ENCODE measurements at regions not wholly inside any gene's neighbourhood (a gene's known extent, or its start where the extent isn't known, plus 50 kb on each side); places are given as distances from the start of the nearest gene placed in this dataset.
"Not testable (repeated sequence)": the region's sequence is repeated elsewhere in the genome, so short reads cannot be mapped to it uniquely, and the experiment has no call there.

DNA sequence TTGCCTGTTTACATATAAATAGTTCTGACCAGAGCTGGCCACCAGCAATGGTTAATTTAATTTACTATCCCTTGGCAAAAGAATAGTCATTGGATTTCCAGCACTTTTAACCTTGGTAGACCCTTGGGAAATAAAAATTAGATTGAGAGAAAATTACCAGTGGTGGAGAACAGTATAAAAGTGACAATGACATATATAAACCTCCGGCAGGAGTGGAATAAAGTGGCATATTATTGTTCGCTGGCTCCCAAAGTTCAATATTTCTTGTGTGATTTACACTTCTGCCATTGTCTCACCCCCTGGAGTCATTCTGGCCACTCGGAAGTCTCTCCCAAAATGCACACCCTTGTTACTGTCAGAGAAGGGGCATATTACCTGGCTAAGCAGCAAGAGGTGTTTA is 347.7 kb downstream of the NPIPA8 start:
- no peak for DNase-seq (ENCODE audit: low read depth)

DNA sequence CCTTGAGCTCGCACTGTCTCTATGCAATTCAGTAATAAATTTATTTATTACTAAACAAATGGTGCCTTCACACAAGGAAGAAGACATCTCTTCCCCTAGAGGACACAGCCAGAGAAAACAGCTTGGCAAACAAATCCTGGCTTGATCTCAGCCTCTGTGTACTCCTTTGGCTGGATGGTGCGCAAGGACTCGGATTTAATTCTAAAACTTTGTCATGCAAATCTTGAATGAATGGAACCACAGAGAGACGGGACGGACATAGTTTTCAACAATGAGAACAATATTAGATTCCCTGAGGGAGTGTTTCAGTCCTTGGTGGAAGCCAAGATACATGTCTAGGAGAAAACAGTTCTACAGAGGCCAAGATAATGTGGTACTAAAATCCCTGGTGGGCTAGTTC is 349.5 kb downstream of the NPIPA8 start:
- no peak for DNase-seq (ENCODE audit: low read depth)

DNA sequence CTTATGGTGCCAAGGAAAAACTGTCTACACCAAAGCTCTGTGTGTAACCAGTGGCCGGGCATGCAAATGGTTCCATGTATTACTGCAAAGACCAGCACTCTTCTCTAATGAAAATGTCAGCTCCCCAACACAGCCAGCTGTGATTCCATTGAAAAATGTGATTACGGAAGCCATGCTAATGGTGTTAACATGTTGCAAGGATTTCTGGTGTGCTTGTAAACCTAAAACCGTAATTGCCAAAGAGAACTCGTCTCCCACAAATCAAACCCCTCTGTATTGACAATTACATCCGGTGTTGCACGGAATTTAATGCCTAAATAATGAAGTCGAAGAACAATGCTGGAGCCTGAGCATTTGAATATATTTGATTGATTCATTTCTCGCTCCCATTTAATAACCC is 351.7 kb downstream of the NPIPA8 start:
- no peak for DNase-seq (ENCODE audit: low read depth)

DNA sequence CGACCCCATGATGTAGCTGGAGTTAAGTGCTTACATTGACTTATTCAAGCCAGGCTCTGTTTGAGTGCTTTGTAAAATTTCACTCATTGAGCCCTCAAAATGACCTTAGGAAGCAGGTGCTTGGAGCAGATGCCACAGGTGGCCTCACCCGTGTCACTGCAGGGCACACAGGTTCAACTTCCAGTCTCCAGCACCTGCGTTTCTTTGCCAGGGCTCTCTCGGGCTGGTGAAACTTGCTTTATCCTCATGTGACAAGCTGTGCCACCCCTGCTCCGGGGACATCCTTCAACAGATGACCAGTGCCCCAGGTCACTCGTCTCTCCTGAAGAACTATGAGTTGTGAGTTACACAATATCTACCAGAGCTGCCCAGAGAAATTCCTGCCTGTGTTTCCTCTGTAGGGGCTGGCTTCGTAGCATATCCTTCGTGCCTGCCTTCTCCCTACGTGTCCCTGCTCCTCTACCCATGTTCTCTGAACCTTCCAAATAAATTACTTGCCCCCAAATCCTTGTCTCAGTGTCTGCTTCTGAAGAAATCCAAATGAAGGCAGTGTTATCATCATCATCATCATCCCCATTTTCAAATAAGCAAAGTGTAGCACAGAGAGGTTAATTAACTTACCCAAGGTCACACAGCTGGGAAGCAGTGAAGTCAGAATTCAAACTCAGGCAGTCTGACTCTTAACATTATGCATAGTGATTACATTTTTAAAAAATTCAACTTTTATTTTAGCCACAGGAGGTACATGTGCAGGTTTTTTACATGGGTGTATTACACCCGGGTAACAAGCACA is 352.5 kb downstream of the NPIPA8 start:
- no peak for DNase-seq (ENCODE audit: low read depth)

DNA sequence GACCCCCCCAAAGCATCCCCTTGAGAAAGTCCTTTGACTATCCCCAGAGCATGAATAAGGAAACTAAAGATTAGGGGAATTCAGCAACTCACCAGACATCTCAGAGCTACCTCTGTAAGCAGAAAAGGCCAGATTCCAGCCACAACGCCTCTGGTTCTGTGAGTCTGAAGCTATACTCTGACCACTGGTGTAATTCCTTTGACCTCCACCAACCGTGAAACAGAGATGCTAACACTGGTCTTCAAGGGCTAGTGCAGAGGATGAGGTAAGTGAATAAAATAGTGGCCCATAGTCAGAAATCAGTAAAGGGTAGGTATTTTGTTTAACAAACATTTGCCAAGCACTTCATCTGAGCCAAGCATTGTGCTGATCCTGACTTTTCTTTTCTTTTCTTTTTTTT is 353.4 kb downstream of the NPIPA8 start:
- DNase-seq (ENCODE audit: low read depth): no peak

DNA sequence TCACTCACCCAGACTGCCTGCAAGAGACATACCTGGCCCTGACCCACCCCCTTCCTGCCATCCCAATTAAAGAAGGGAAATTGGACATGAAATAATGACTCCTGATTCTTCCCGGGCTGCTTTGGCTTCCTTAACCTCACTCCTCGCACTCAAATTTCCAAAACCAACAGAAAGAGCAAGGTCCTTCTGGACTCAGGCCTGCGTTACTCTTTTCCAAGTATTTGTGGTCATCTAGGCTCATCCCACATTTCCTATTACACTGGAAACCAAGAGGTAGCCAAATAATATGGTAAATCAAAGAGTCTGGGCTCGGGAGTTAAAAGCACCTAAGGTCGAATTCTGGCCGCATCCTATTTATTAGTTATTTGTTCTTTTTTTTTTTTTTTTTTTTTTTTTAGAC is 359.3 kb downstream of the NPIPA8 start:
- DNase-seq (ENCODE audit: low read depth): no peak

DNA sequence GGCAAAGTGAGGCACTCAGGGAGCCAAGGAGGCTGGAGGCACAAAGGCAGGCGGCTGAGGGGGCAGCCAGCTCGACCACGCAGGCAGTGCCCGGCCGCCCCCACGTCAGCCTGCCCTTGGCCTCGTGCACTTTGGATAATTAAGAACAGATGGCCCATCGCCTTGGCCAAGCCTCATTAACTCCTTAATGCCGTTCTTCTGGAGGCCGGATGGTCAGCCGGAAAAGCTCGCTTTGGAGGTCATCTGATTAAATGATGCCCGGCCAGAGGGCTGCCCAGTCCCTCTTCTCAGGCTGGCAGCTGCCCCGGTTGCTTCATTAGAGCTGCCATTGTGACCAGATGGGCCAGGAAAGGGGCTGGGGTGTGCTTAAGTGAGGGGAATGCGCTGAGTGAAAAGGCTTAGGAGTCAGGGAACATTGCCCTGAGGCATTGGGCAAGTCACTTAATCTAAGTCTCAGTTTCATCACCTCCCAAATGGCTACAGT is 364.0 kb downstream of the NPIPA8 start:
- DNase-seq (ENCODE audit: low read depth): no peak

DNA sequence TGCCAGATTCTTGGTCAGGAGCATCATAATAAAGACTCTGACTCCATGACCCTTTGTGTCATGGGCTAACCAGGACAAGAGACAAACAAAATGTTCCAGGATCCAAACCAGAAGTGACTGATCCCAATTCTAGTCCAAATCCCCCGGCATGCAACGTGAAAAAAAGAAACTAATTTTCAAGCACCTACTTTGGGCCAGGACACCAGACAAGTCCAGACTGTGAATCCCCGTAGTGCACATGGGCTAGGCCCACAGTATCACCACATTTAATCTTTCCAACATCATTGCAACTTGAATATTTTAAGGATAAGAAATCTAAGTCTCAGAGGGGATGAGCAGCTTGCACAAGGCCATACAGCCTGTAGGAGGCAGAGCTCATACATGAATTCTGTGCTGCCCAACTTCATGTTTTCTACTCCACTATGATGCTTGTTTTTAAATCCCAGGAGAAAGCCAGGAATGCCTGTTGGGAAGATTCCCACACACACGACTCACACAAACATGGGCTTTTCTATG is 365.7 kb downstream of the NPIPA8 start:
- no peak for DNase-seq (ENCODE audit: low read depth)

DNA sequence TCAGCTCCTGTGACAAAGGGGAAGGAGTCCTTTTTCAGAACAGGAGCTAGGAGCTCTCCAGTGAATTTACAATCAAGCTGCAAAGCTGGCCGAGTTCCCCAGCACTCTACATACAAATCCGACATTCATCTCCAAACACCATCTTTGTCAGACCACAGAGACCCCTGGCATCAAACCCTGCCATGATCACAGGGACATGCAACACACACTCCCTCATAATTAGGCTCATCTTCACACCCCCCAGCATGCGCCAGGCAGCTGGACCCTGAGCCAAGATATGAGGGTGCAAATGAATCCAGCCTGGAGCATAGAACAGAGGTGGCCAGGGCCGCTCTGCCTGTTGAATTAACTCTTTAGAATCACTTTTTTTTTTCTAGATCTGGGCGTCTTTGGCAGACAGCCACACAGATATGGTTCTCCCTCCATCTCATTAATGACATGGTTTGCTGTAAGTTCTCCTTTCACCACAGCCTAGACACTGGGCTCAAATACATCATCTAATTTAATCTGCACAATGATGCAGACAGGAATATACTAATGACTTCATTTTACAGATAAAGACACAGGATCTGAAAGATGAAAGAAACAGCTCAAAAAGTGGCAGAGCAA is 366.3 kb downstream of the NPIPA8 start:
- no peak for DNase-seq (ENCODE audit: low read depth)

DNA sequence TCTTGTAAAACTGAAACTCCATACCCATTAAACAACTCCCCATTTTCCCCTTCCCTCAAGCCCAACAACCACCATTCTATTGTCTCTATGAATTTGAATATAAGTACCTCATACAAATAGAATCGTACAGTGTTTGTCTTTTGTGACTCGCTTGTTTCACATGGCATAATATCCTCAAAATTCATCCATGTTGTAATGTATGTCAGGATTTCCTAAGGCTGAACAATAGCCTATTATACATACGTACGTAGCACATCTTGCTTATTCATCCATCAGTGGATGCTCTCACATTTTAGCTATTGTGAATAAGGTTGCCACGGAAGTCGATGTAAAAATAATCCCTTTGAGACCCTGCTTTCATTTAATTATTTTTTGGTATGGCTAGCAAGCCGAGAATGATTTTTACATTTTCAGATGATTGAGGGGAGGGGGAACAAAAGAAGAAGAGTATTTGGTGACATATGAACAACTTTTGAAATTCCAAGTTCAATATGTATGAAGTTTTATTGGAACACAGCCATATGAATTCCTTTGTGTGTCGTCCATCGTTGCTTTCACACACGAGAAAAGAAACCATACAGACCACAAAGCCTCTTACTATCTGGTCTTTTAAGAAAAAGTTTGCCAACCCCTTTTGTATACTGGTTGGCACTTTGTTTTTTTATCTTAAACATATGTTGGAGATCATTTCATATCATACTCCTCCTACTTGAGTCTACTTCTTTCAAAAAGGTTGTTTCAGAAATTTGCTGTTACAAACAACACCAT is 371.2 kb downstream of the NPIPA8 start:
- no peak for DNase-seq (ENCODE audit: low read depth)

DNA sequence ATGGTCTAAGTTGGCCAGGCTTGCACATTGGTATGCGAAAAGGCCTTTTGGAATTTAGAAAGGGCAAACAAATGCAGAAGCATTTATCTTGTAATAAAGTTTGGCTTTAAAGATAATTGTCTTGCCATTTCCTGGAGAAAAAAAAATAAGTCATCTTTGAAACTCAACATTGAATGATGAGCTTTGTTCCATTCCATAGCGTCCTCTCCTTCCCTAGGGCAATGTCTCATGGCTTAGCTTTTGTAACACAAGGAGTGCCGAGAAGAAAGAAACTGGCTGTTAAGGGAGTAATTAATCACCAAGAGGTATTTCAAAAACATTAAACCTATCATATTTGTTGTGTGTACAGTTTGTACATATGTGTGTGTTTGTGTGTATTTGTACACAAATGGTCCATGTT is 372.3 kb downstream of the NPIPA8 start:
- DNase-seq (ENCODE audit: low read depth): no peak

DNA sequence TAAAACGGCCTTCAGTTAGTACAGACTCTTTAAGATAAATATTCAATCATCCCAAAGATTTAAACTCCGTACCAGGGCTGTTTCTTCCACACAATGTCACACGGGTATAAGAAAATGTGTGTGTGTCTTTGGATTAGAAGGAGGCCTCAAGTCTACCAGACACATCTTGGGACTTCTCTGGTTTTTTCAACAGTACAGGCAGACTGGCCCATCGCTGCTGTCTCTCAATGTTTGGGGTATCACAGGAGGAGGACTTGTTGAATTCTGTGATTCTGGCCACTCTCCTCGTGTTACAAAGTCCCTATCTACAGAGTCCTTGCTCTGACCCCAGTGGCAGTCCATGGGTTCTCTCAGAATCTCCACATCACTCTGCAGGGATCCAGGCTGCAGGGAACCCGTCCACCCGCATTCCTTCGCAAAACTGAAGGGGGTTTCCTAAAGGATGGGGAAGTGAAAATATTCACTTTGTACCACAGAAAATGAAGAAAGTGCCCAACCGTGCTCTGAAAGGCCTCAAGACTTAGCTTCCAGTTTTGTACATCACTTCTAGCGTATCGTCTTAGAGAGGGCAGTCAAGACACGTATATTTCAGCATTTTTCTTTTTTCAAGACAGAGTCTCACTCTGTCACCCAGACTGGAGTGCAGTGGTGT is 373.2 kb downstream of the NPIPA8 start:
- no peak for DNase-seq (ENCODE audit: low read depth)

DNA sequence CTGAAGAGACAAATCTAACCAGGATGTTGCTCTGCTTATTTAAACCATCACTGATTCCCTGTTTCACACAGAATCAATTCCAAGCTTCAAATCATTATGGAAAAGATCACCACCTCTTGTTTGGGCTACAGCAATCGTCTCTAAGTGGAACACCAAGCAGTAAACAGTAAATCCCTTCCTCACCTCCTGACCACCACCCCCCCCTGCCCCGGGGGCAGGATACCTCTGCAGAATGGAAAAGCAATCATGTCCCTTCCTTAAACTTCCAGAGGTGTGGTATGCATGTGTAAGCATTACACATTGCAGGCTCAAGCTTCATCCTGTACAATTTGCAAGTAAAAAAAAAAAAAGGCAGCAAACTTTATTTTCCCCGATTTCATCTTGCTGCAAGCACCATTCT is 373.8 kb downstream of the NPIPA8 start:
- no peak for DNase-seq (ENCODE audit: low read depth)

DNA sequence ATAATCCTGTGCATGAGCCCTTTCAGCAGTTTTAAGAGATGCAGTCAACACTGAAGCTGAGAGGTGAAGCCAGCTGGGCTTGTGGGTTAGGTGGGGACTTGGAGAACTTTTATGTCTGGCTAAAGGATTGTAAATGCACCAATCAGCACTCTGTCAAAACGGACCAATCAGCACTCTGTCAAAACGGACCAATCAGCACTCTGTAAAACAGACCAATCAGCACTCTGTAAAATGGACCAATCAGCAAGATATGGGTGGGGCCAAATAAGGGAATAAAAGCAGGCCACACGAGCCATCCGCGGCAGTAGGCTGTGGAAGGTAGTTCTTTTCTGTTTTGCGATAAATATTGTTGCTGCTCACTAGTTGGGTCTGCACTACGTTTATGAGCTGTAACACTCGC is 374.7 kb downstream of the NPIPA8 start:
- not testable (repeated sequence) for DNase-seq (ENCODE audit: low read depth)

DNA sequence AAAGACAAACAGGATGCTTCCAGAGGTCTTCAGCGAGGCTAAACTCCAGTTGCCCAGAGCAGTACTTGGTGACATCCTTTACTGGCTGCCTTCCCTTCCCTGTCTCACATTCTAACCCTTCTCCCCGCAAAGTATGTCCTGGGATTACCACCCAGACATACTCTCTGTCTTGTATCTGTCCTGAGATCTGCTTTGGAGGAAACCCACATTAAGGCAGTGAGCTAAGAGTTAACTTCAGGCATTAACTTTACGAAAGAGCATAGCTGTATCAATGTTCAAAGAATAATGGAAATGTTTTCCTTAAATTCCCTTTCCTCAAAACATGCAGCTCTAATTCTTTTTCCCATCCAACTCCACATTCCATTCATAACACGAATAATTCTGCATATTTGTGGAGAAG is 385.2 kb downstream of the NPIPA8 start:
- no peak for DNase-seq (ENCODE audit: low read depth)

DNA sequence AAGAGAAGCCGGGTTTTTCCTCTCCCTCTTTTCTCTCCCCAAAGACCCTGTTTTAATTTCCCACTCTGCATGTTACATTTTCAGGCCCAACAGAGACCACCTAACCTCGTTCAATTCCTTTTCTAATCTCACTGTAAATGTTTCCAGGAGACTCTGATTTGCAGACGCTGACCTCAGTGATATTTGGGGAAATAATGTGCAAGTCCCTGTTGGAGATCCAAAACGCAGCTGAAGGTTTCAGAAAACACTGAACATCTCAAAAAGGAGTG is 386.6 kb downstream of the NPIPA8 start:
- DNase-seq (ENCODE audit: low read depth): no peak

DNA sequence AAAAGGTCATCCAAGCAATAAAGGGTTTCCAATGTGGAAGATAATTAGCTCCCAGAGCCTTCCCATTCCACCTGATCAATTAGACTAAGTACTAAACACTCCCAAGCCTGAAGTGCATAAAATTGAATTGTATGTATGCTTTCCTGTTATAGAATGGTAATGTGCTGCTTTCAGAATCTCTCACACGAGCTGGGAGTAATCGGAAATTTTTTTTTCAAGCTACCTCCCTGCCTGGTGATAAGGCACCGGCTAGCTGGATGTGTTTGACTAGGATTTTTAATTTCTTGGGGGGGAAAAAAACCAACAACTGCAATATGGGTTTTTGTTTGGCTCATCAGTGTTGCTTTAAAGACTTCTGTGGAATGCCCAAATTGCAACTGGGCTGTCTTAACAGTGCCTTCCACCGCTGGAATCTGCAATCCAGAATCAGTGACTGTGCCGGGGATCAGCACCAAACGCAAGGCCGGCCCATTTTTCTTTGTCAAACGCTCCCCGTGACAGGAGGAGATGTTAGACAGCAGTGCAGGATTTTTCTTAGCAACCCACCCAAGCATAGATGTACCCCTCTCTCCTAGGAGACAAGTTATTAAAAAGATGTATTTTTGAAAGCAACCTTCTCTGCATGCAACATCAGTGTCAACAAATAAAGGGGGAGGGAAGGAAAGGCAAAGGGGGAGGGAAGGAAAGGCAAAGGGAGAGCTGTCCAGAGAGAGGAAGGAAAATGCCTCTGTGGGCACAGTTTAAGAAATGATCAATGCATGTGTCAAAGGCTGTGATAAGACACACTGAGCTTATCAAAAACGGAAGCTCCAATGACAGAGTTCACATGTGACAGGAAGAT is 387.2 kb downstream of the NPIPA8 start:
- no peak for DNase-seq (ENCODE audit: low read depth)

DNA sequence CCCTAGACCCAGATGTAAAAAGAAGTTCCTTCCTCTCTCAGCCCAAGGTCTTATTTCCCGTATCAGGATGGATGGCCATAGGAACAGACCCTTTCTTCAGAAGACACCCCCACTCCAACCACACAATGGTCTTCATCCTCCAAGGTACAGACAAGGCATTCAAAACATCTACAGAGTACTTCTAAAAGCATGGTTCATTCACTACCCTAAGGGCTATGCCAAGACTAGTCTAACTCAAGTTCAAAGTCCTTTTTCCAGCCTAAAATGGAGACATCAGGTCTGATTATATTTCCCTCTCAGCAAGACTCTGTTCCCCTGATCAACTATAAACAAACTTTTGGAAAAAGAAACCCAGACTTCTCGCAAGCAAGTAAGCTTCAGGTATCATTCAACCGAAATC is 388.9 kb downstream of the NPIPA8 start:
- no peak for DNase-seq (ENCODE audit: low read depth)

DNA sequence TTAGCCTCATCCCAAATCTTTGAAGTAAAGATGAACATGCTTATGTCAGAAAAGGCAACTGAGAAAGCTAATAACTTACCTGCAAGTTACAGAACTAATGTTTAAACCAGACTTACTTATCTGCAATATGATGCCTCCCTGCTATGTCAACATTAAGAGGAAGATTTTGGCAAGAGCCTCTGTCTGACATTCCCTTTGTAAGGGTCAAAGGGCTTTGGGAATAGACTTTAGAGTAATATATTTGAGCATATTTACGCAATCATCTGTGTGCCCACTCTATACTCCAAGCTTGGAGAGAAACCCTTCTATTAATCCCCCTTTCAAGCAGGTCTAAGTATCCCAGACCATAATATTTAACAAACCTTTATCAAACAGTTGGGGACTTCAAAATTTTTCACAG is 389.4 kb downstream of the NPIPA8 start:
- DNase-seq (ENCODE audit: low read depth): no peak

DNA sequence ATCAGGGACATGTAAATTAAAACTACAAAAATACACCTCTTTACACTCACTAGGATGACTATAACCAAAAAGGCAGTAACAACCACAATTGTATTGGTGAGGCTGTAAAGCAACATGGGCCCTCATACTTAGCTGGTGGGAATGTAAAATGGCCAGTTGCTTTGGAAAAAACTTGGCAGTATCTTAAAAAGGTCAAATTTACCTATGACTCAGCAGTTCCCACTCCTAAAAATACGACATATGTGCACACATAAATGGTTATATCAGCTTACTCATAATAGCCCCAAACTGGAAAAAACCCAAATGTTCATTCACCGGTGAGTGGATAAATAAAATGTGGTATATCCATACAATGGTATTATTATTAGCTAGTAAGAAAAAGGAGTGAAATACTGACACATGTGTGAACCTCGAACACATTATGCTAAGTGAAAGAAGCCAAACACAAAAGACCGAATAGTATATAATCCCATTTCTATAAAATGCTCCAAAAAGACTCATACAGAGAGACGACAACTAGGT is 391.4 kb downstream of the NPIPA8 start:
- no peak for DNase-seq (ENCODE audit: low read depth)

DNA sequence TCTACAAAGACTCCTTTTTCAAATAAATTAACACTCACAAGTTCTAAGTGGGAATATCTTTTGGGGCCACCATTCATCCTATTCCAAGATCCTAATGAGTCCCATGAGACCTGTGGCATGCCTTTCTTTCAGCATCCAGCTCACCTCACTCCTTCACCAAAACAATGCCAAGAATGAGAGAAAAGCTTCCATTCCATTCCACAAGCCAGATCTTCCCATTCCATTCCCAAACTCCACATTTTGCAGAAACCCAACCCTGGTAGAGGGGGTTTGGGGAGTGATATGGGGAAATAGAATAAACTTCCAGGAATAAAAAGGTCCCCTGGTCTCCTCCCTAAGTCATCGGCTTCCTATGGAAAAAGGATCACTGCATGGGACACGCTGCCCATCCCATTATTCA is 392.2 kb downstream of the NPIPA8 start:
- DNase-seq (ENCODE audit: low read depth): no peak
